Aorta (tissue), 5 donors: ENCODE measurements at regions not wholly inside any gene's neighbourhood (a gene's known extent, or its start where the extent isn't known, plus 50 kb on each side); places are given as distances from the start of the nearest gene placed in this dataset.
A peak's percentile ranks its signal among the peaks of the same experiment; 100 is the strongest.

ENCODE experiments used
- ATAC-seq: fragments of 200-7000 bp; cut with Tn5 transposase; one replicate; pipeline ENCODE4 v1.9.1; 2022; ENCODE audit warnings: moderate library complexity; ENCODE audit not compliant: low FRiP score
- DNase-seq, 2 donors: peaks; one replicate each; pipeline ENCODE4 v3.0.0-alpha.2; 2020
- H3K27ac ChIP-seq, 2 donors: one replicate each; pipeline ENCODE4 v1.5.1; 2013; ENCODE audit warnings: low read length in 2 of 2, mild to moderate bottlenecking in 2 of 2, moderate library complexity in 2 of 2, control low read depth in 1 of 2, inconsistent platforms in 1 of 2, low read depth in 1 of 2
- H3K27me3 ChIP-seq, 2 donors: one replicate each; pipeline ENCODE4 v1.6.1; 2013; ENCODE audit warnings: control low read depth in 1 of 2, low read length in 1 of 2, mild to moderate bottlenecking in 1 of 2, moderate library complexity in 1 of 2; ENCODE audit not compliant: insufficient read depth in 2 of 2, control insufficient read depth in 1 of 2
- H3K36me3 ChIP-seq, 2 donors: one replicate each; pipeline ENCODE4 v1.6.1; 2013; ENCODE audit warnings: control low read depth in 1 of 2, low read length in 1 of 2, mild to moderate bottlenecking in 1 of 2; ENCODE audit not compliant: insufficient read depth in 2 of 2, control insufficient read depth in 1 of 2
- H3K4me1 ChIP-seq, 2 donors: one replicate each; pipeline ENCODE4 v1.6.1; 2013; ENCODE audit warnings: low read length in 2 of 2, control low read depth in 1 of 2, mild to moderate bottlenecking in 1 of 2, moderate library complexity in 1 of 2; ENCODE audit not compliant: insufficient read depth in 2 of 2, control insufficient read depth in 1 of 2
- H3K4me3 ChIP-seq, 2 donors: one replicate each; pipeline ENCODE4 v1.5.1; 2013; ENCODE audit warnings: low read length in 2 of 2, control low read depth in 1 of 2, mild to moderate bottlenecking in 1 of 2
- H3K9me3 ChIP-seq: one replicate; pipeline ENCODE4 v1.6.1; 2013; ENCODE audit warnings: mild to moderate bottlenecking, low read length; ENCODE audit not compliant: control insufficient read depth
- WGBS, 2 donors: extraction: QIAGEN DNeasy Blood & Tissue Kit; methylation state at CpG; one replicate each; pipeline ENCODE4 v1.1.7; 2013; 5-methylcytosine and 5-hydroxymethylcytosine counted together
- intact Hi-C, 2 donors: fragments of 100-400 bp; cut with DNase I; formaldehyde crosslinking; loops; one replicate each; pipeline versions ENCODE4 v1.14.2 to v1.15.0; 2022
- donor health status: healthy with polysubstance abuse.
- donor health status: Bipolar disorder and iron deficiency.
- donor health status: DM: no; HTN: no; CAD: no.
- donor health status: DM: no; HTN: no; CAD: no.
- donor health status: DM: yes; HTN: yes; CAD: no.

- Histone ChIP-seq H3K4me3 (no peak overlapping the region), H3K9me3 (no peaks in the 10 kb centered on the region), H3K27ac (no peak overlapping the region), H3K27me3 (no peaks in the 10 kb centered on the region), H3K4me1 (no peaks in the 10 kb centered on the region), H3K36me3 (no peaks in the 10 kb centered on the region)
- DNase-seq (no peak), ATAC-seq (no peak)
- 94 to 96% methylated on average over 1 of the region's 1 CpG for WGBS, 2 donors
- intact Hi-C loops = no loop called here
Observed at GRCh38 chr7:17057143-17057509, 175.3 kb upstream of the AGR3 start.

GRCh38 chr7:17058568-17058967 lies 176.8 kb upstream of the AGR3 start:
- Histone ChIP-seq H3K36me3 (no peaks in the 10 kb centered on the region), H3K27ac (no peak overlapping the region), H3K9me3 (no peaks in the 10 kb centered on the region), H3K4me1 (no peaks in the 10 kb centered on the region), H3K4me3 (no peak overlapping the region), H3K27me3 (no peaks in the 10 kb centered on the region)
- DNase-seq = no peak
- 29 to 44% methylated on average over 1 of the region's 1 CpG for WGBS, 2 donors
- intact Hi-C loops = no loop called here
- ATAC-seq = no peak

- ATAC-seq (no peak), DNase-seq (no peak)
- intact Hi-C loops = no loop called here
- Histone ChIP-seq H3K36me3 (no peaks in the 10 kb centered on the region), H3K27me3 (no peaks in the 10 kb centered on the region), H3K4me1 (no peaks in the 10 kb centered on the region), H3K4me3 (no peak overlapping the region), H3K9me3 (no peaks in the 10 kb centered on the region), H3K27ac (no peak overlapping the region)
- 93 to 95% methylated on average over 3 of the region's 3 CpGs for WGBS, 2 donors
Observed at GRCh38 chr7:17060051-17060450, 178.3 kb upstream of the AGR3 start.

- WGBS, 2 donors = 94 to 96% methylated on average over 2 of the region's 2 CpGs
Observed at GRCh38 chr7:17061443-17061842, 179.7 kb upstream of the AGR3 start.

GRCh38 chr7:17062151-17063044 lies 180.6 kb upstream of the AGR3 start:
- ATAC-seq (no peak), DNase-seq (no peak)
- H3K4me3 ChIP-seq = no peak overlapping the region
- 83 to 85% methylated on average over 5 of the region's 5 CpGs for WGBS, 2 donors
- H3K9me3 ChIP-seq = no peaks in the 10 kb centered on the region
- H3K27ac ChIP-seq = no peak overlapping the region
- H3K36me3 ChIP-seq = no peaks in the 10 kb centered on the region
- H3K27me3 ChIP-seq = no peaks in the 10 kb centered on the region
- intact Hi-C loops = no loop called here
- no peaks in the 10 kb centered on the region for H3K4me1 ChIP-seq

More at GRCh38 chr7:17061443-17061842, 179.7 kb upstream of the AGR3 start:
- no peak for ATAC-seq
- no peaks in the 10 kb centered on the region for H3K9me3 ChIP-seq
- H3K4me3 ChIP-seq = no peak overlapping the region
- intact Hi-C loops = no loop called here
- H3K27me3 ChIP-seq = no peaks in the 10 kb centered on the region
- DNase-seq = no peak
- H3K36me3 ChIP-seq = no peaks in the 10 kb centered on the region
- no peaks in the 10 kb centered on the region for H3K4me1 ChIP-seq
- no peak overlapping the region for H3K27ac ChIP-seq

DNA sequence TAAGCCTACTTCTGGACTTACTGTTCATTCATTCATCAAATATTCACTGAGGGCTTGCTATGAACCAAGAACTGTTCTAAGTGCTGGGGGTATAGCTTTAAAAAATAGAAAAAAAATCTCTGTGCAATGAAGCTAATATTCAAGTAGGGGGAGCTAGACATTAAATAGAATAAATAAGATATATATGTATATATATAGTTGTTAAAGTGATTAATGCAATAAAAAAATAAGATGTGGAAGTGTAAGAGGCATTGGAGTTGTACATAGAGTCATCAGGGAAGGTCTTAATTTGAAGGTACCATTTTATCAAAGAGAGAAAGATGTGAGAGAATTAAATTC lies 181.2 kb upstream of the AGR3 start:
- intact Hi-C loops = no loop called here
- Histone ChIP-seq H3K36me3 (no peaks in the 10 kb centered on the region), H3K4me3 (no peak overlapping the region), H3K4me1 (no peaks in the 10 kb centered on the region), H3K27ac (no peak overlapping the region), H3K9me3 (peaks cover under 1% of the 10 kb centered on the region), H3K27me3 (no peaks in the 10 kb centered on the region)
- no peak for ATAC-seq
- no peak for DNase-seq

DNA sequence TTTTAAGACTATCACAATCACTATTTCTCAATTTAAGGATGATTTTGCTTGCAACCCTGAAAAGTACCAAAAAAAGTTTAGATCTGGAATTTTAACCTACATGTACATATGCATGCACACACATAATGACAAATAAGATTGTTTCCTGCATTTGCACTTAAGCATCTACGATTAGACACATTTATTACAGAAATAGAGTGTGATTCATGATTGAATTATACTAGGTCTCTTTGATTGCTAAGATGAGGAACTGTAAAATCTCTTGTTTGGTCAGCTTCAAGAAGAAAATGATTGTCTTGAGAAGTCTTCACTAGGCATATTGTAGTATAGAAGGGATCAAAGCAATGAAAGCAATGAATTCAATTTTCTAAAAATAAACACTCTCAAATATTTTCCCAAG lies 185.9 kb upstream of the AGR3 start:
- ATAC-seq (no peak), DNase-seq (no peak)
- H3K4me1 ChIP-seq = no peaks in the 10 kb centered on the region
- peaks cover 2% of the 10 kb centered on the region for H3K9me3 ChIP-seq
- no peak overlapping the region for H3K4me3 ChIP-seq
- intact Hi-C loops = no loop called here
- 76 to 82% methylated on average over 1 of the region's 1 CpG for whole genome bisulfite sequencing, 2 donors
- H3K27ac ChIP-seq = no peak overlapping the region
- H3K36me3 ChIP-seq = no peaks in the 10 kb centered on the region
- H3K27me3 ChIP-seq = no peaks in the 10 kb centered on the region

DNA sequence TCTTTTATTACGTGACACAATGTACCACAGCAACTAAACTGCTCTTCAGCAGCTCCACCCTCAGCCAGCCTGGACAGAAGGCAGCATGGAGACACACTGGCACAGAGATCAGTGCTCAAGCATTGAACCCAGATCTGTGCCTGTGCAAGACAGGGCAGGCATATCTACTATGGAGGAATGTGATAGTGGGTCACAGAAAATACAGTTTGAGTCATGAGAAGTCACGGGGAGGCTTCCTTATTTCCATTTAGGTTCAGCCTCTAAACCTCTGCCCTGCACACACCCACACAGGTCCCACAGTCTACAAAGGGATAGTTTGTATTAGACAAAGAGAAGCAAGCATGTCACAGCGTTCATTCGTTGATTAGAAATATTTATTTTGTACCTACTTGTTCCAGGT lies 187.4 kb upstream of the AGR3 start:
- no peak overlapping the region for H3K27ac ChIP-seq
- H3K9me3 ChIP-seq = peaks cover 2% of the 10 kb centered on the region
- no peak for ATAC-seq
- no peaks in the 10 kb centered on the region for H3K4me1 ChIP-seq
- H3K27me3 ChIP-seq = no peaks in the 10 kb centered on the region
- intact Hi-C loops = no loop called here
- 92 to 96% methylated on average over 4 of the region's 4 CpGs for WGBS, 2 donors
- no peak for DNase-seq
- no peak overlapping the region for H3K4me3 ChIP-seq
- no peaks in the 10 kb centered on the region for H3K36me3 ChIP-seq

DNA sequence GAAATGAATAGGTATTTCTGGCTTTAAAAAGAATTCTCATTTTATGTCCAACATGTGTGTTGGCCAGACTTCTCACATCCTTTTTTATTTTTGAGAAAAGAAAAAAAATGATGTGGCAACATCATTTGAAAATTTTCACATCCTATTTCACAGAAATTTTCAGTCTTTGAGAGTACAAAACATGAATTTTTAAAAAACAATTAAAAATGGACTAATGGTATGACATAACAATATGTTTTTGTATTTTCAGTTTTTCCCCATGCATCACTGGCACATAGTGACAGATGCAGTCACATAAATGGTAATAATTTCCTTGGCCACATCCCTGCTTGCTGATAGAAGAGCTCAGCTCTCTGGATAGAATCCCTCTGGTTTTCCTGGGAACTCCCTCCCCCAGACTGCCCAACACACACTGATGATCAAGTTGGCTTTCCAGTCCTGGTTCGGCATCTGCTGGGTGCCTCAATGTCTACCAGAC lies 188.5 kb upstream of the AGR3 start:
- Histone ChIP-seq H3K27me3 (no peaks in the 10 kb centered on the region), H3K9me3 (peaks cover 2% of the 10 kb centered on the region), H3K4me1 (no peaks in the 10 kb centered on the region), H3K4me3 (no peak overlapping the region), H3K27ac (no peak overlapping the region), H3K36me3 (no peaks in the 10 kb centered on the region)
- intact Hi-C loops = no loop called here
- ATAC-seq (peak; percentile 46), DNase-seq (no peak)
- 71 to 79% methylated on average over 1 of the region's 1 CpG for WGBS, 2 donors
